Gastrocnemius medialis (tissue), 4 donors: ENCODE measurements at regions not wholly inside any gene's neighbourhood (a gene's known extent, or its start where the extent isn't known, plus 50 kb on each side); places are given as distances from the start of the nearest gene placed in this dataset.

Source experiments
- POLR2A ChIP-seq, 2 donors: fragments of 450-650 bp; IDR thresholded peaks; one replicate each; pipeline ENCODE4 v1.6.1; 2017; ENCODE audit warnings: antibody characterized with exemption in 2 of 2, mild to moderate bottlenecking in 2 of 2, moderate library complexity in 2 of 2
- TF ChIP-seq, protein P1 (sequence below), 5 experiments: fragments of 450-650 bp in 3 of 5; fragments of 200-600 bp in 2 of 5; sonication (generic) in 2 of 5; IDR thresholded peaks in 4 of 5; conservative IDR thresholded peaks in 1 of 5; 1 replicate in 4 of 5; 2 replicates in 1 of 5; pipeline ENCODE4 v1.5.1; 2016 to 2019; ENCODE audit warnings: antibody characterized with exemption in 5 of 5, mild to moderate bottlenecking in 3 of 5, moderate library complexity in 3 of 5

DNA sequence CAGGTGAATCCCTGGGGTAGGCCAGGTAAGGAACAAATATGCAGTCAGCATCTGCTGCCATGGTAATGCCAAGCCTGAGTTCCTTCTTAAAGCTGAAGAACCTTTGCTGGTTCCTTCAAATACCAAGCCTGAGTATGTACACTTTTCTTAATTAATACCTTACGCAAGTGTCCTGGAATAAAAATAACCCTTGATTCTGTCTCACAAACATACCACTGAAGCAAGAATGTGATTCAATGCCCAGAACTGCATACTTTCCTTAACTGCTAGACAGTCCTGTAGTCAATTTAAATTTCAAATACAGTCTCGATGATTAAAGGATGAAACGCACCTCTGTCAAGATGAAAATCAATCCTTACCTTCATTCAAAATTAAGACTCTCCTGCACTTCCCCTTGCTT is 634.0 kb upstream of the CHRM3 start:
- no peak for TF ChIP-seq POLR2A (IDR thresholded peaks at IDR 0.05)
- TF ChIP-seq, protein P1, sequence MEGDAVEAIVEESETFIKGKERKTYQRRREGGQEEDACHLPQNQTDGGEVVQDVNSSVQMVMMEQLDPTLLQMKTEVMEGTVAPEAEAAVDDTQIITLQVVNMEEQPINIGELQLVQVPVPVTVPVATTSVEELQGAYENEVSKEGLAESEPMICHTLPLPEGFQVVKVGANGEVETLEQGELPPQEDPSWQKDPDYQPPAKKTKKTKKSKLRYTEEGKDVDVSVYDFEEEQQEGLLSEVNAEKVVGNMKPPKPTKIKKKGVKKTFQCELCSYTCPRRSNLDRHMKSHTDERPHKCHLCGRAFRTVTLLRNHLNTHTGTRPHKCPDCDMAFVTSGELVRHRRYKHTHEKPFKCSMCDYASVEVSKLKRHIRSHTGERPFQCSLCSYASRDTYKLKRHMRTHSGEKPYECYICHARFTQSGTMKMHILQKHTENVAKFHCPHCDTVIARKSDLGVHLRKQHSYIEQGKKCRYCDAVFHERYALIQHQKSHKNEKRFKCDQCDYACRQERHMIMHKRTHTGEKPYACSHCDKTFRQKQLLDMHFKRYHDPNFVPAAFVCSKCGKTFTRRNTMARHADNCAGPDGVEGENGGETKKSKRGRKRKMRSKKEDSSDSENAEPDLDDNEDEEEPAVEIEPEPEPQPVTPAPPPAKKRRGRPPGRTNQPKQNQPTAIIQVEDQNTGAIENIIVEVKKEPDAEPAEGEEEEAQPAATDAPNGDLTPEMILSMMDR (IDR thresholded peaks at IDR 0.05 in 4 of 5, conservative IDR thresholded peaks at IDR 0.05 in 1 of 5), result no peak
